IMR-90 (cell line): ENCODE measurements at regions not wholly inside any gene's neighbourhood (a gene's known extent, or its start where the extent isn't known, plus 50 kb on each side); places are given as distances from the start of the nearest gene placed in this dataset.

Experiments used
- ATAC-seq: fragments of 200-7000 bp; cut with Tn5 transposase; 2 replicates; pipeline ENCODE4 v1.9.1; 2020; ENCODE audit warnings: low read depth, mild to moderate bottlenecking, moderate library complexity
- BruUV-seq: library from RNA; stranded (reverse); fragments of 400-500 nt; replicated peaks from 2 replicates; lab custom pipeline; 2021; lab: Mats Ljungman, UMichigan
- CTCF ChIA-PET: fragments of 300-600 bp; formaldehyde crosslinking; extraction: SDS; loops from one replicate; lab custom pipeline; 2021; ENCODE audit warnings: antibody characterized with exemption; lab: Yijun Ruan, JAX
- POLR2A ChIA-PET: fragments of 300-600 bp; sonication (Branson Sonifier 250); formaldehyde crosslinking; loops from one replicate; lab custom pipeline; 2022; ENCODE audit warnings: antibody characterized with exemption; ENCODE audit not compliant: unreplicated experiment; lab: Charles Lee
- DNase-seq: peaks from one replicate; pipeline ENCODE4 v3.0.0; 2013
- H2AFZ ChIP-seq: replicated peaks from 2 replicates; pipeline ENCODE3; 2013; ENCODE audit warnings: low read length, mild to moderate bottlenecking; ENCODE audit not compliant: poor library complexity
- H2AK5ac ChIP-seq: 2 replicates; pipeline ENCODE4 v1.6.1; 2013; ENCODE audit warnings: low read depth, low read length, inconsistent platforms
- H2AK9ac ChIP-seq: replicated peaks from 2 replicates; pipeline ENCODE3; 2013; ENCODE audit warnings: mild to moderate bottlenecking, low read depth, low read length, moderate library complexity; ENCODE audit not compliant: poor library complexity
- H2BK120ac ChIP-seq: 2 replicates; pipeline ENCODE4 v1.6.1; 2013; ENCODE audit warnings: low read depth, low read length, inconsistent platforms
- H2BK15ac ChIP-seq: 3 replicates; pipeline ENCODE4 v1.6.1; 2013; ENCODE audit warnings: low read depth, low read length, inconsistent platforms
- H2BK20ac ChIP-seq: 2 replicates; pipeline ENCODE4 v1.6.1; 2013; ENCODE audit warnings: low read depth, mild to moderate bottlenecking, inconsistent platforms, low read length, moderate library complexity
- H2BK5ac ChIP-seq: 2 replicates; pipeline ENCODE4 v1.6.1; 2013; ENCODE audit warnings: mild to moderate bottlenecking, low read depth, low read length, inconsistent platforms; ENCODE audit not compliant: poor library complexity, severe bottlenecking
- H3K14ac ChIP-seq: replicated peaks from 2 replicates; pipeline ENCODE4 v1.6.1; 2013; ENCODE audit warnings: low read depth, low read length, inconsistent platforms
- H3K18ac ChIP-seq: 2 replicates; pipeline ENCODE4 v1.6.1; 2013; ENCODE audit warnings: low read depth, low read length, control low read depth
- H3K23ac ChIP-seq: 2 replicates; pipeline ENCODE4 v1.6.1; 2013; ENCODE audit warnings: low read depth, low read length, inconsistent platforms
- H3K27ac ChIP-seq: 2 replicates; pipeline ENCODE4 v1.5.1; 2013; ENCODE audit warnings: mild to moderate bottlenecking, control low read depth, low read length; ENCODE audit not compliant: insufficient read depth
- H3K27me3 ChIP-seq: 2 replicates; pipeline ENCODE4 v1.6.1; 2013; ENCODE audit warnings: low read length; ENCODE audit not compliant: control insufficient read depth, insufficient read depth
- H3K36me3 ChIP-seq: 2 replicates; pipeline ENCODE4 v1.6.1; 2013; ENCODE audit warnings: low read length, mixed read lengths; ENCODE audit not compliant: control insufficient read depth, insufficient read depth
- H3K4ac ChIP-seq: 2 replicates; pipeline ENCODE4 v1.6.1; 2013; ENCODE audit warnings: low read depth, low read length, inconsistent platforms
- H3K4me1 ChIP-seq: 2 replicates; pipeline ENCODE4 v1.6.1; 2013; ENCODE audit warnings: low read length, mixed read lengths; ENCODE audit not compliant: control insufficient read depth, insufficient read depth
- H3K4me2 ChIP-seq: 2 replicates; pipeline ENCODE4 v1.6.1; 2013; ENCODE audit warnings: low read depth, mild to moderate bottlenecking, control low read depth, low read length, moderate library complexity
- H3K4me3 ChIP-seq: 2 replicates; pipeline ENCODE4 v1.5.1; 2013; ENCODE audit warnings: low read depth, mild to moderate bottlenecking, control low read depth, low read length, moderate library complexity; ENCODE audit not compliant: insufficient read depth
- H3K56ac ChIP-seq: 2 replicates; pipeline ENCODE4 v1.6.1; 2013; ENCODE audit warnings: low read length, inconsistent platforms; ENCODE audit not compliant: insufficient read depth; ENCODE audit errors: extremely low read depth
- H3K79me1 ChIP-seq, 2 experiments: 2 replicates each; pipeline ENCODE4 v1.6.1; 2013; ENCODE audit warnings: low read length in 2 of 2, inconsistent platforms in 1 of 2, low read depth in 1 of 2
- H3K9ac ChIP-seq: 2 replicates; pipeline ENCODE4 v1.6.1; 2013; ENCODE audit warnings: low read depth, low read length, control low read depth
- H3K9me1 ChIP-seq: 2 replicates; pipeline ENCODE4 v1.6.1; 2013; ENCODE audit warnings: low read length, inconsistent platforms; ENCODE audit not compliant: insufficient read depth
- H3K9me3 ChIP-seq: 2 replicates; pipeline ENCODE4 v1.6.1; 2013; ENCODE audit warnings: low read length; ENCODE audit not compliant: control insufficient read depth, insufficient read depth
- H4K20me1 ChIP-seq: 2 replicates; pipeline ENCODE4 v1.6.1; 2013; ENCODE audit warnings: low read length, inconsistent platforms; ENCODE audit not compliant: insufficient read depth
- H4K5ac ChIP-seq: 2 replicates; pipeline ENCODE4 v1.6.1; 2013; ENCODE audit warnings: mild to moderate bottlenecking, low read depth, low read length, control low read depth
- H4K8ac ChIP-seq, 2 experiments: 2 replicates each; pipeline ENCODE4 v1.6.1; 2013; ENCODE audit warnings: low read depth in 2 of 2, low read length in 2 of 2, control low read depth in 1 of 2, inconsistent platforms in 1 of 2
- H4K91ac ChIP-seq: 2 replicates; pipeline ENCODE4 v1.6.1; 2013; ENCODE audit warnings: low read depth, low read length, inconsistent platforms; ENCODE audit not compliant: insufficient read depth
- BHLHE40 ChIP-seq: fragments of 150-350 bp; IDR thresholded peaks from 2 replicates; pipeline ENCODE4 v1.6.1; 2016; ENCODE audit warnings: mild to moderate bottlenecking, low read depth, low read length
- CEBPB ChIP-seq: IDR thresholded peaks from 2 replicates; pipeline ENCODE4 v1.6.1; 2012; ENCODE audit warnings: low read depth, low read length, improper control_type of control experiment
- CHD1 ChIP-seq: IDR thresholded peaks from 2 replicates; pipeline ENCODE4 v1.6.1; 2012; ENCODE audit warnings: low read depth, low read length, improper control_type of control experiment
- FOS ChIP-seq: fragments of 150-350 bp; IDR thresholded peaks from 2 replicates; pipeline ENCODE4 v1.6.1; 2016; ENCODE audit warnings: low read depth, low read length
- MAFK ChIP-seq: IDR thresholded peaks from 2 replicates; pipeline ENCODE4 v1.6.1; 2012; ENCODE audit warnings: low read depth, low read length, improper control_type of control experiment
- MAZ ChIP-seq: IDR thresholded peaks from 2 replicates; pipeline ENCODE4 v1.6.1; 2012; ENCODE audit warnings: low read depth, mild to moderate bottlenecking, low read length, improper control_type of control experiment, moderate library complexity, borderline replicate concordance
- MXI1 ChIP-seq: IDR thresholded peaks from 2 replicates; pipeline ENCODE4 v1.6.1; 2012; ENCODE audit warnings: low read depth, mild to moderate bottlenecking, low read length, moderate library complexity, borderline replicate concordance
- NFE2L2 ChIP-seq: fragments of 150-350 bp; IDR thresholded peaks from 2 replicates; pipeline ENCODE4 v1.6.1; 2016; ENCODE audit warnings: low read depth, mild to moderate bottlenecking, low read length
- POLR2A ChIP-seq: IDR thresholded peaks from 2 replicates; pipeline ENCODE4 v1.6.1; 2012; ENCODE audit warnings: mild to moderate bottlenecking, low read depth, low read length
- RAD21 ChIP-seq: IDR thresholded peaks from 2 replicates; pipeline ENCODE4 v1.6.1; 2012; ENCODE audit warnings: low read length, improper control_type of control experiment
- RCOR1 ChIP-seq: IDR thresholded peaks from 2 replicates; pipeline ENCODE4 v1.6.1; 2012; ENCODE audit warnings: mild to moderate bottlenecking, low read length, improper control_type of control experiment; ENCODE audit not compliant: insufficient replicate concordance
- SMC3 ChIP-seq: fragments of 150-350 bp; IDR thresholded peaks from 2 replicates; pipeline ENCODE4 v1.6.1; 2016; ENCODE audit warnings: low read depth, mild to moderate bottlenecking, antibody characterized with exemption, low read length, moderate library complexity
- USF2 ChIP-seq: fragments of 150-350 bp; IDR thresholded peaks from 2 replicates; pipeline ENCODE4 v1.6.1; 2017; ENCODE audit warnings: mild to moderate bottlenecking, antibody characterized with exemption, low read length, low read depth
- WGBS, 2 experiments: methylation state at CpG; one replicate each; pipeline versions ENCODE4 v1.1.5 to v1.1.7; 2013; ENCODE audit warnings: missing lambda C conversion rate in 2 of 2; ENCODE audit not compliant: insufficient read length in 1 of 2; ENCODE audit errors: extremely low coverage in 2 of 2; 5-methylcytosine and 5-hydroxymethylcytosine counted together
- dilution Hi-C: fragments of 300-500 bp; cut with HindIII; formaldehyde crosslinking; loops from one replicate; pipeline ENCODE4 v1.14.3; 2018; ENCODE audit warnings: low sequenced_read_pairs; ENCODE audit not compliant: unreplicated experiment
- in situ Hi-C: fragments of 300-500 bp; cut with MboI; formaldehyde crosslinking; loops from 3 replicates; pipeline ENCODE4 v1.14.3; 2019; ENCODE audit warnings: low sequenced_read_pairs, inconsistent platforms, mixed read lengths
- intact Hi-C: fragments of 100-400 bp; cut with micrococcal nuclease; formaldehyde crosslinking; loops from 2 replicates; pipeline ENCODE4 v1.10.0; 2022
- TF ChIP-seq, protein P1 (sequence below): conservative IDR thresholded peaks from 2 replicates; pipeline ENCODE4 v1.5.1; 2012; ENCODE audit warnings: mild to moderate bottlenecking, low read depth, low read length, improper control_type of control experiment

DNA sequence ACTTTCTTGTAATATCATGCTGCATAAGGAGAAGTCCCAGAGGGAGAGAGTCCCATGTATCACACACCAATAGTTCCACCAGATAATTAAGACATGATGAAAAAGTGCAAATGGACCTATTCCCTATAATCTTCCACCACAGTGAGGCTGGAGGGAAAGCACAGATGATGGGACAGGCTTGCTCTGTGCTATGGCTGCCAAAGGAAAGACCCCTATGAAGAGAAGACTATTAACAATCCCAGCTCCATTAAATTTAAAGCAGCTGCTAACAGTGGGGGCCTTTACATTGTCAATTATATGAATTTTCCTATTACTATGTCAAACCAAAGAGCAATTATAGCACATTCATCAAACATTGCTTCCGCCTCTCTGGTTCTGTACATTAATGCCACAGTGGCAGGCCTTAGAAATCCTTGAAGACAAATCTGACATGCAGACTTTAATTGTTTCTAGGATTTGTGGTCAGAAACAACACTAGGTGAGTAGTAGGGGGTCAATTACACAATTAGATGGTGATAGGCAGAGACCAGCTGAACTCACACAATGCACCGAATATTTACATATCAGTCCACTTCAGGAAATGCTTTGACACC is 551.3 kb downstream of the TLE1 start:
- Histone ChIP-seq H3K36me3 (no peaks in the 10 kb centered on the region), H3K4me1 (no peaks in the 10 kb centered on the region), H3K27me3 (peaks cover 5% of the 10 kb centered on the region), H3K9me1 (no peaks in the 10 kb centered on the region), H4K20me1 (no peaks in the 10 kb centered on the region), H3K56ac (no peak overlapping the region), H4K91ac (no peak overlapping the region), H3K23ac (no peak overlapping the region), H2BK20ac (no peak overlapping the region), H2AK9ac (no peak overlapping the region), H3K4me3 (no peak overlapping the region), H3K4me2 (no peak overlapping the region), H4K5ac (no peak overlapping the region), H4K8ac (no peak overlapping the region), H2AK5ac (no peak overlapping the region), H2AFZ (no peak overlapping the region), H2BK5ac (no peak overlapping the region), H2BK120ac (no peak overlapping the region), H3K9ac (no peak overlapping the region), H3K79me1 (no peaks in the 10 kb centered on the region), H3K14ac (no peak overlapping the region), H3K4ac (no peak overlapping the region), H2BK15ac (no peak overlapping the region), H3K18ac (no peak overlapping the region), H3K9me3 (no peaks in the 10 kb centered on the region), H3K27ac (no peak overlapping the region)
- no CpG with 5 or more reads among the region's 2 CpGs for WGBS, 2 experiments
- in situ Hi-C loops, result no loop called here
- no TSS peak for BruUV-seq
- dilution Hi-C loops, result no loop called here
- TF ChIP-seq POLR2A (no peak), USF2 (no peak), NFE2L2 (no peak), MAZ (no peak), RAD21 (no peak), CEBPB (no peak), MXI1 (no peak), MAFK (no peak), RCOR1 (no peak), FOS (no peak), SMC3 (no peak), BHLHE40 (no peak), CHD1 (no peak)
- TF ChIP-seq, protein P1, sequence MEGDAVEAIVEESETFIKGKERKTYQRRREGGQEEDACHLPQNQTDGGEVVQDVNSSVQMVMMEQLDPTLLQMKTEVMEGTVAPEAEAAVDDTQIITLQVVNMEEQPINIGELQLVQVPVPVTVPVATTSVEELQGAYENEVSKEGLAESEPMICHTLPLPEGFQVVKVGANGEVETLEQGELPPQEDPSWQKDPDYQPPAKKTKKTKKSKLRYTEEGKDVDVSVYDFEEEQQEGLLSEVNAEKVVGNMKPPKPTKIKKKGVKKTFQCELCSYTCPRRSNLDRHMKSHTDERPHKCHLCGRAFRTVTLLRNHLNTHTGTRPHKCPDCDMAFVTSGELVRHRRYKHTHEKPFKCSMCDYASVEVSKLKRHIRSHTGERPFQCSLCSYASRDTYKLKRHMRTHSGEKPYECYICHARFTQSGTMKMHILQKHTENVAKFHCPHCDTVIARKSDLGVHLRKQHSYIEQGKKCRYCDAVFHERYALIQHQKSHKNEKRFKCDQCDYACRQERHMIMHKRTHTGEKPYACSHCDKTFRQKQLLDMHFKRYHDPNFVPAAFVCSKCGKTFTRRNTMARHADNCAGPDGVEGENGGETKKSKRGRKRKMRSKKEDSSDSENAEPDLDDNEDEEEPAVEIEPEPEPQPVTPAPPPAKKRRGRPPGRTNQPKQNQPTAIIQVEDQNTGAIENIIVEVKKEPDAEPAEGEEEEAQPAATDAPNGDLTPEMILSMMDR, result no peak
- DNase-seq, result no peak
- ATAC-seq, result no peak
- ChIA-PET CTCF (no interaction called here), POLR2A (no interaction called here)
- intact Hi-C loops, result no loop called here
